GM13977 (cell line): ENCODE measurements at regions not wholly inside any gene's neighbourhood (a gene's known extent, or its start where the extent isn't known, plus 50 kb on each side); places are given as distances from the start of the nearest gene placed in this dataset.

Experiments used
- DNase-seq: peaks from one replicate; pipeline ENCODE4 v3.0.0; 2012; ENCODE audit warnings: low spot score
- in situ Hi-C: fragments of 300-500 bp; cut with MboI; formaldehyde crosslinking; loops from one replicate; pipeline ENCODE4 v1.12.0; 2022; ENCODE audit warnings: low sequenced_read_pairs, low pct_unique_long_range_greater_than_20kb, mixed read lengths, inconsistent platforms; ENCODE audit not compliant: unreplicated experiment
- TF ChIP-seq, protein P1 (sequence below): IDR thresholded peaks from 2 replicates; pipeline ENCODE4 v1.5.1; 2012; ENCODE audit warnings: mild to moderate bottlenecking, control low read depth; ENCODE audit not compliant: insufficient read depth; ENCODE audit errors: extremely low read depth, missing control alignments

DNA sequence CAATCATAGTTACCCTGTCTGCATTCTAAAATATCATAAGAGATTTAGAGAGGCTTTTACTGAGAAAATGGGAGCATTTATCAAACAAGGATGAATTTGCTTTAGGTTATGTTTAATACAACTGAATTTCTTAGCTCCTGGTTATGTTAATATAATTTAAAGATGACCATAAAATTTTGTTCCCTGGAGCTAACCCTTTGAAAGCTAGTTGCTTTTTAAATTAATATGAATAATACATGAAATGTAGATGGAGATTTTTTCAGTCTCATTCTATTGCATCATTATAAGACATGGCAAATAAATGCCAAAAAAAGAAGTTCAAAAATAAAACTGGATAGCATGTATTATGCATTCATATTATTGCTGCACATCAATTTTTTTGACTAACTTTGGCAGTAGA lies 344.1 kb upstream of the NXPH2 start:
- no peak for DNase-seq
- in situ Hi-C loops, result no loop called here
- TF ChIP-seq, protein P1, sequence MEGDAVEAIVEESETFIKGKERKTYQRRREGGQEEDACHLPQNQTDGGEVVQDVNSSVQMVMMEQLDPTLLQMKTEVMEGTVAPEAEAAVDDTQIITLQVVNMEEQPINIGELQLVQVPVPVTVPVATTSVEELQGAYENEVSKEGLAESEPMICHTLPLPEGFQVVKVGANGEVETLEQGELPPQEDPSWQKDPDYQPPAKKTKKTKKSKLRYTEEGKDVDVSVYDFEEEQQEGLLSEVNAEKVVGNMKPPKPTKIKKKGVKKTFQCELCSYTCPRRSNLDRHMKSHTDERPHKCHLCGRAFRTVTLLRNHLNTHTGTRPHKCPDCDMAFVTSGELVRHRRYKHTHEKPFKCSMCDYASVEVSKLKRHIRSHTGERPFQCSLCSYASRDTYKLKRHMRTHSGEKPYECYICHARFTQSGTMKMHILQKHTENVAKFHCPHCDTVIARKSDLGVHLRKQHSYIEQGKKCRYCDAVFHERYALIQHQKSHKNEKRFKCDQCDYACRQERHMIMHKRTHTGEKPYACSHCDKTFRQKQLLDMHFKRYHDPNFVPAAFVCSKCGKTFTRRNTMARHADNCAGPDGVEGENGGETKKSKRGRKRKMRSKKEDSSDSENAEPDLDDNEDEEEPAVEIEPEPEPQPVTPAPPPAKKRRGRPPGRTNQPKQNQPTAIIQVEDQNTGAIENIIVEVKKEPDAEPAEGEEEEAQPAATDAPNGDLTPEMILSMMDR, result no peak

DNA sequence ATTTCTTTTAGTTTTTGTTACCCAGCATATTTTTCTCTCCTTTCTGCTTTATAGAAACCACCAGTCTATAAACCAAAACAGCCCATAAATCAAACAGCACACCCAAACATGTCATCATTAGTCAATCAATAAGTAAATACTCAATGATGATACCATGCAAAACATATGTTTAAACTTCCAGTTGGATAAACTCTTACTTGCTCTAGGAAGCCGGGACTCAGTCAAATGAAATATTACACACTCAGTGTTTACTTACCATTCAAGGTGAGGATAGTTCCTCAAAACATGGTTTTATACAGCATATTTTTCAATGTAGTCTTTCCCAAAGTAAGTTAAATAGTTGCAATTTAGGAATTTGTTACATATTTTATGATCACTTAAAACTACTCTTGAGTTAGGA lies 343.6 kb upstream of the NXPH2 start:
- in situ Hi-C loops, result no loop called here
- TF ChIP-seq, protein P1, result no peak
- DNase-seq, result no peak

DNA sequence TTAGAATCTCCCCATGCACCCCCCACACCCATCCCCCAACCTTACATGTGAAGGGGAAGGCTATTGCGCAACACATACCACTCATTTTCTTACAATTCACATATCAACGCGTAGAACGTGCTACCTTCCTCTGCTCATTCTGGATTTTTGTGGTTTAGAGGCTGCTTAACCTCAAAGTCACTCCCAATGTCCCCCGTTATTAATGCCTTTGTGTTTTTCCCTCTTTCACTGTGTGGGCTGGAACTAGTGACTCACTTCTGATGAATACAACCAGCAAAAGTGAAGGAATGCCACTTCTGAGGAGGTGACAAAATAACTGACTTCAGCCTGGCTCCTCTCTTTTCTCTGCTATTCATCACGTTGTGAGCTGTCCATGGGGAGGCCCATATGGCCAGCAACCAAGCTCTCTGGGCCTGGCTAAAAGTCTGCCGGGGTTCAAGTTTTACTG lies 342.5 kb upstream of the NXPH2 start:
- TF ChIP-seq, protein P1, result no peak
- DNase-seq, result no peak
- in situ Hi-C loops, result no loop called here

DNA sequence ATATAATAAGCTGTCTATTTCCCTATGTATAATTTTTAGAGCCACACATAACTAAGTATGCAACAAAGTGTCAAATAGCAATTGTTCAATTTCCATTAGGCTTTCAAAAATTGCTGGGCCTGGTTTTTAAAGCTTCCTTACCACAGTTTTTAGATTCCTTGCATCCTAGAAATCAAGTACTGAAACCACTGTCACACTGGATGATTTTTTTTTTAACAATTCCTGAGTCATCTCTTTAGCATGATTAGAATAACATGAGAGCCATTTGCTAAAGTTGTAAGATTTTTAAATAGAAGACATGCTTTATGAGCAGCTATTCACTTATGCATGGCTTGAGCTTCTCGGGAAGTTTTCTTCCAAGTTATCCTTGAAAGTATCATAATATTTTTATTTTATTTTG lies 319.5 kb upstream of the NXPH2 start:
- TF ChIP-seq, protein P1, result no peak
- no peak for DNase-seq
- in situ Hi-C loops, result no loop called here

DNA sequence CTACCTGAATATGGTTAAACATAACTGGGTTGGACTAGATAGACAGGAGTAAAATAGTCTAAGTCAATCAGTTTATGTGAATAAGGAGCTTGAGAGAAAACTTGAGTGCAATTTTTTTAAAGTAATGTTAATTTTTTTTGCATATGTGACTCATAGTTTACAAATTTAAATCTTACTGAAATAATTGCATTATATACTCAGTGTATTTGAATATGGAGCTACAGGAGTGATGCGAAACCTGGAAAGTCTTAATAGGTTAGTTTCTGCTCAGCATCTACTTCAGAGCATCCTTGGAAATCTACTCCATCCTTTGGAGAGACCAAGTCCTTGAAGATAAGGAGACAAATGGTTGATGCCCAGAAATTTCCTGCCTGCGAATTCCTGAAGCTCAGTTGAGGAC lies 318.8 kb upstream of the NXPH2 start:
- TF ChIP-seq, protein P1, result no peak
- DNase-seq, result no peak
- in situ Hi-C loops, result no loop called here

DNA sequence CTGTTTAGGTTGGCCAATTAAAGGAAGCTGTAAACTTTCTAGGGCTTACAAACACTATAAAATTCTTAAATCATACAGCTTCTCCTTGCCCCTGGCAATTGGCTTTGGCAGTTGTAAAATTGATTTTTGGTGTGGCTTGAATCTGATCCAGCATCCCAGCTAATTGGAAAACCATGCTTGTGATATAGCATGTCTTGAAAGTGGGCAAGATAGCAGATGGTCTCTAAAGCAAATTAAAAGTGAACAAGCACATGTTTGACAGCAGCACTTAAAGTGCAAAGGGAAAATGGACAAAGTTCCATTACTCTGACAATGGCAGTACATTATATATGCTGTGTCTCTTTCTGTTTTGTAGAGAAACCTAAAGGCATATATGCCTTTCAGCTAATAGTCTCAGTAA lies 302.9 kb upstream of the NXPH2 start:
- DNase-seq, result no peak
- TF ChIP-seq, protein P1, result no peak
- in situ Hi-C loops, result no loop called here

DNA sequence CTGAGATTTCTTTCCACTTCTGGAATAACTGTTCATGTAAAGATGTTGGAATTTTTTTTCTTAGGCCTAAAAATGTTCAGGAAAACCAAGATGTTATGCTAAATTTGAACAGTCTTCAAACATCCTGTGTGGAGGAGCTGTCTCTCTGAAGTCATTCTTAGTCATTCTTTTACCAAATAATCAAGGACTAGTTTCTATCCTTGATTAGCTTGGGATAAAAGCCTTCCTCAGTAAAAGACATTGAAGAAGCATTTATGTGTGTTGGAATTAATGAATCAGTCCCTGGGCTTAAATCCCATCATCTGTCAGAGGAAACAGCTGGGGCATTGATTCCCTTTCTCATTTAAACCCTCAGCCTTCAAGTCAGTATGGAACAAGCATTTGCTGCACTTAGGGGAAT lies 300.1 kb upstream of the NXPH2 start:
- TF ChIP-seq, protein P1, result no peak
- in situ Hi-C loops, result no loop called here
- no peak for DNase-seq
